HG02678 (cell line): ENCODE measurements at regions not wholly inside any gene's neighbourhood (a gene's known extent, or its start where the extent isn't known, plus 50 kb on each side); places are given as distances from the start of the nearest gene placed in this dataset.
"Not testable (repeated sequence)": the region's sequence is repeated elsewhere in the genome, so short reads cannot be mapped to it uniquely, and the experiment has no call there.

Source experiments
- ATAC-seq: cut with Tn5 transposase; IDR thresholded peaks from one replicate; pipeline ENCODE4 v1.9.1; 2021; ENCODE audit warnings: mild to moderate bottlenecking, moderate library complexity; ENCODE audit not compliant: unreplicated experiment

DNA sequence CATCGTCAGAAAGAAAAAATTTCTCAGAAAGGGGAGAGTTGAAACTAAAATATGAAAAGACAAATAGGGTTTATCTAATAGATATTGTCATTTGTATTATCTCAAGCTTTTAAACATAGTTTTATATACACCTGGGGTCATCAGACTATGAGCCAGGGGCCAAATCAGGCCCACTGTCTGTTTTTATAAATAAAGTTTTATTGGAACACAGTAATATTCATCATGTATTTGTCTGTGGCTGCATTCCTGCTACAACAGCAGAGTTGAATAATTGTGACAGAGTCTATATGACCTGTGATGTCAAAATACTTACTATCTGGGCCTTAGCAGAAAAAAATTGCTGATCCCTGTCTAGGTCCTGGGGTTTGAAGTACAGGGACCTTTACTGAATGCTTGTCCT is 120.5 kb upstream of the RUNX1 start:
- no peak for ATAC-seq

DNA sequence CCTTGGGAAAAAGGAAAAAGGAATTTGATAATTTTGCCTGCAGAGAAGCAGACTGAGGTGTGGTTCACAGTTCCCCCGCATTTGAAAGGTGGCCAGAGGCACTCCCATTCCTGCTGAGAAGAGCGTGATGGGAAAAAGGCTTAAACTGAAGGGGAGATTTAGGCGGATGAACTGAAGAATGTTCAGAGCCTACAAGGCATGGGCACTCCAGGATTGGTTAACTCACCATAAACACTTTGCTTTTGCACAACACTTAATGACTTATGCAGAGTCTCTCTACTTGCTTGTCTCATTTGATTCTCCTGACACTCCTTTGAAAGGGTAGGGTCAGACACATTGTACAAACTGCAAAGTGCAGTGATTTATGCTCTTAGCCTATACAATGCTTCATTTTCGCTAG is 119.6 kb upstream of the RUNX1 start:
- no peak for ATAC-seq

DNA sequence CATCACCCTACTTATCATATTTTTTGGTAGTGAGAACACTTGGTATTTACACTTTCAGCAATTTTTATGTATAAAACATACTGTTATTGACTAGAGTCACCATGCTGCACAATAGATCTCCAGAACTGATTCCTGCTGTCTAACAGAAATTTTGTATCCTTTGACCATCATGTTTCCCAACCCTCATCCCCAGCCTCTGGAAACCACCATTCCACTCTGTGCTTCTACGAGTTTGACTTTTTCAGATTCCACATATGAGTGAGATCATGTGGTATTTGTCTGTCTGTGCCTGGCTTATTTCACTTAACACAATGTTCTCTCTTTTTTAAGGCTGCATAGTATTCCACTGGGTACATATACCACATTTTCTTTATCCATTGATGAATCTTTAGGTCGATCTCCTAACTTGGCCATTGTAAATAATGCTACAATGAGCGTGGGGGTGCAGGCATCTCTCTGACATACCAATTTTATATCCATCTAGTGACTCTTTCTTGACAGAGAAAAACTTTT is 115.9 kb upstream of the RUNX1 start:
- no peak for ATAC-seq

DNA sequence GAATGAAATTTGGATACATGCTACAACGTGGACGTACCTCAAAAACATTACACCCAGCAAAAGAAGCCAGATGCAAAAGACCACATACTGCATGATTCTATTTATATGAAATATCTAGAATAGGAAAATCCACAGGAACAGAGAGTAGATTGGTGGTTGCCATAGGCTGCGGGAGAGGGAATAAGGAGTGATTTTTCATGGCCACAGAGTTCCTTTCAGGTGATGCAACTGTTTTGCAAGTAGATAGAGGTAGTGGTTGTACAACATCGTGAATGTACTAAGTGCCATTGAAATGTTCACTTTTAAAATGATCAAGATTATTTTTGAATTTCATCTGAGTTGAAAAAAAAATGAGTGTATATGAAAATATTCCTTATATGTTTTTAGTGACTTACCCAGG is 115.3 kb upstream of the RUNX1 start:
- no peak for ATAC-seq

DNA sequence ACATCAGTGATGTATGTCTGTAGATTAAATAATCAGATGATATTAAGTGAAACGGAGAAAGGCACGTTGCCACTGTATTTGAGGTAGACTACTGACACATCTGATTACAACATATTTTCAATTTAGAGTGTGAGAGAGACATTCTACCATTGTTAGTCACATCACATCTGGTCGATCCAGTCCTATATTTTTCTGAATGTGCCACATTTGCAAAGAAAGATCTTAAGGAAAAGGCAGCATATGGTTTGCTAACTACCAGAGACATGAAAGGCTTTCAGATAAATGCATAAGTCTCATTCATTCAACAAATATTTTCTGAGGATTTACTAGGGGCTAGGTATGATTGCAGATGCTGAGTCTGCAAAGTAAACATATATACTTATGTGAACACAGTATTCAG is 114.3 kb upstream of the RUNX1 start:
- ATAC-seq = no peak

DNA sequence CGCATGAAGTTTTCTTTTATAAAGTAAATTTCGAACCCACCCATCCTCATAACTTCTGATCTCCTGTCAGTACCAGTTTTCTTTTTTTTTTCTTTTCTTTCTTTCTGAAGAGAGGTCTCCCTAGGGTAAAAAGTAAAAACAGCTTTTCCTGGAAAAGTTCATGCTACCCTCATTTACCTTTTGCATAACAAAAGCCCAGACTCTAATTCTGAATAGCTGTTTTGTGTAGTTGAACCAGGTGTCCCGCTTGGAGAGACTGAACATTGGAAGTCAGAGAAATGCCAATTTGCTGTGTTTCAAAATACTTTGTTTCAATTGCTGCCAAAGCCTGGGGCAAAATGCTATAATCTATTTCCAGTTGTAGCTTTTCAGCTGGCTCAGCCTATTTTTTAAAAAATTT is 113.7 kb upstream of the RUNX1 start:
- no peak for ATAC-seq

DNA sequence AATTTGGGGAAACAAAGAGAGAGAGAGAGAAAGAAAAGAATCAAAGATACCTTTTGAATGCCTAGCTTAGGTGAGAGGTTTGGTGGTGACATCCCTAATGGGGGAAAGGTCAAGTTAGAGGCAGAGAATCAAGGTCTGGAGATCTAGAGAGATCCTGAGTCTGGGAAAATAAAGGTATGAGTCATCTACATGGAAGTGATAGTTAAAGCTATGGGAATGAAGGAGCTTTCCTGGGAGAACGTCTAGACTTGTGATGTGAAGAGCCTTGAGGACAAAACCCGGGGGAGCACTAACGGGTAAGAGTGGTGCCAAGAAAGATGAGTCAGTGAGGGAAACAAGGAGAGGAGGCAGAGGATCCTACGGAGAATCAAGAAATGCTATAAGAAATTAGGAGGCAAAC is 110.8 kb upstream of the RUNX1 start:
- ATAC-seq = no peak

DNA sequence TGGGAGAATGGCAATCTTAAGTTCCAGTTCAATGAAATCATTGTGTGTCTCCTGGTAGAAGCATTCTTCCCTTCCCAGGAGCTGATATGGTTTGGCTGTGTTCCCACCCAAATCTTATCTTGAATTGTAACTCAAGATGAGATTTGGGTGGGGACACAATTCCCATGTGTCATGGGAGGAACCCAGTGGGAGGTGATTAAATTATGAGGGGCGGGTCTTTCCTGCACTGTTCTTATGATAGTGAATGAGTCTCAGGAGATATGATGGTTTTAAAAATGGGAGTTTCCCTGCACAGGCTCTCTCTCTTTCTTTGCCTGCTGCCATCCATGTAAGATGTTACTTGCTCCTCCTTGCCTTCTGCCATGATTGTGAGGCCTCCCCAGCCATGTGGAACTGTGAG is 108.3 kb upstream of the RUNX1 start:
- not testable (repeated sequence) for ATAC-seq

DNA sequence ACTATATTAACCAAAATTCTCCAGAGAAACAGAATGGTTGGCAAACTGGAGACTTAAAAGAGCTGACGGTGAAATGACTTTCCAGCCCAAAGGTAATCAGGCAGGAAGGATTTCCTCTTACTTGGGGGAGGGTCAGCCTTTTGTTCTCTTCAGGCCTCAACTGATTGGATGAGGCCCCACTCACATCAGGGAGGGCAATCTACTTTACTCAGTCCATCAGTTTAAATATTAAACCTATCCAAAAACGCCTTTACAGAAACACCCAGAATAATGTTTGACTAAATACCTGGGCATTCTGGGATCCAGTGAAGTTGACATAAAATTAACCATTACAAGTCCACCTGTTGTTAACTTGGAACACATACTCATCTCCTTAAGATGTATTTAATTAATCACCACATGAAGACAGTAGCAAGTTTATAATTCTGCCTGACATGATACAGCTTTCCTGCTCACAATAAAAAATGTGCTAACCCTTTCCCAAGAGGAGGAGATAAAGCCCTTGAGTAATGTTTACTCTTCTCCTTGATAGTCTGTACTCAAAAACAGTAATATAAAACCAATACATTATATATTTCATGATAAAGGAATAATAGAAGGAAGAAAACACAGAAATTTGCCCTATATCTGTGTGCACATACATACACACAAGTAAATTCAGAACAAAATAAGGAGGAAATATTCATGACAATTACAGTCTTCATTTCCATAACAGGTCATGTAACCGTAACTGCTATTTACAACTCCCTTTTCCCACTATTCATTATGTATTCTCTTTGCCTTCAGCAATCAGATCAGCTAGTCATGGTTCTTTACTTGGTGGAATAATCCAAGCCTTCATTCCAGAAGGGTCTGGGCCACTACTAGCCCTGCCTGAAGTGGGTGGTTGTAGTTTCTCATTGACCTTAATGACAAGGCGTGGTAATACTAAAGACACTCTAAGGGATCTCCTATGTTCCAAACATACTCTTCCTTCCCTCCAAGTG is 107.5 kb upstream of the RUNX1 start:
- ATAC-seq = no peak

DNA sequence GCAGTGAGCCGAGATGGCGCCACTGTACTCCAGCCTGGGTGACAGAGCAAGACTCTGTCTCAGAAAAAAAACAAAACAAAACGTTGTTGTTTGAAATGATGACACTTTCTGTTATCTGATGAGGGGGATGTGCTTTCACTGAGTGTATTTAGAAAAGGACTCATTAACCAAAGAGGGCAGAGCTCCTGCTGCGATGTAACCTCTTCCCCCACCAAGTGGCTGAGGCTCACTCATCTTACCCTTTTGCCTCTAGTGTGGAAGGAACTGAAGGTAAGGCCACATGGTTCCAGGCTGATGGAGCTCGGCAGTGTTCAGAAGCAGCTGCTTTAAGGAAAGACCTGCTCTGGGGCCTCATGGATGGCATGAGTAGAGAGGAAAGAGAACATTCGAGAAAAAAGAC is 105.7 kb upstream of the RUNX1 start:
- no peak for ATAC-seq

DNA sequence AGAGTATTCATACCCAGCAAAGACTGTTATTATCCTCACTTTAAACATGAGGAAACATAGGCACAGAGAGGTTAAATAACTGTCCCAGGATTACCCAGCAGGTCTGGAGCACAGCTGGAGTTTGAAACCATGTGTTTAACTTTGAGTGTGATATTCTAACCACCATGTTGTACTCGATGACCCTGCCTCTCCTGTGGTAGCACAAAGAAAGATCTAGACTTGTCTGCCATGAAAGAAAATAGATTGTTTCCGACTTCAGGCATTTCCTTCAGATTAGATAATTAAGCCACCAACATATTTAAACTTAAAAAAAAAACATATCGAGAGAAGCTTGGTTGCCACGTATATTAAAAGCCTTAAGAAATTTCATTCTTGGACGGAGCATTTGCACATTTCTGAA is 104.6 kb upstream of the RUNX1 start:
- ATAC-seq = no peak

DNA sequence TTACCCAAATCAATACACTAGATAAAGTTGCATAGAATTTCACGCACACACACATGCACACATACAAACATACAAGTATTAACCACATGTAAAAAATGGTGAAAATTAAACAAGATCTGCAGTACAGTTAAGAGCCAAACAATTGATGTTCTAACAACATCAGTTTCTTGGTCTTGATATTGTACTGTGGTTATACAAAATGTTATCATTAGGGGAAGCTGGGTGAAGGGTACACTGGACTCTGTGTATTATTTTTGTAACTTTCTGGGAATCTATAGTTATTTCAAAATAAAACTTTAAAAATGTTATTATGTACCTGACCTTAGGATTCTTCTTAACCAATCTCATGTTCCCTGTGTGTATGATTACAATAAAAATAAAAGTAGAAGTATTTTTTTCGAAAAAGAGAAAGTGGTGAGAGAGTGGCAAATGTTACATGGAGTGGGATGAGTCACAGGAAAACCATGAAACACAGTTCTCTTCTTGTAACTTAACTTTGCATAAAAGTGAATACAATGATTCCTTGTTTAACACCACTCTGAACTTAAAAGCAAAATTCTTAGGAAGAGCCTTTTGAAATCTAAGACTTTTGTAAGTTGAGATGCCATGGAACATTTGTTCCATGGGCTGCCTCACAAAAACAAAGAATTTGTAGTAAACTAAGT is 101.6 kb upstream of the RUNX1 start:
- no peak for ATAC-seq

DNA sequence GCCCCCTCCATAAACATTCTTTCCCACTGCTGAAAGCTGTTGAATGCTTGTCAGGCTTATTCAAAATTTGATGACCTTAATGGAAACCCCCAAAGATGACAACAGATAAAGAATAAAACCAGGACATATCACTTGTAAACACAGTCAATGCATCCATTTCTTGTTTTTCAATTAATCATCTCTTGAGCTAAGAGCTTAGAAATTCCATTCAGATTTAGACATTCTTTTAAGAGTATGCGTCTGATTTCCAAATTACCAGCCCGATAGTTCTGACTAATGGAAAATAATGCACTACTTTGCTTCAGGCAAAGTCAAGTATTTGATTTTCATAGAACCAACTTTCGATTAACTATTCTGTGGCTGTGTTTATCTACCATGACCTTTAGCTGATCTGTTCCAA is 100.6 kb upstream of the RUNX1 start:
- ATAC-seq = no peak

DNA sequence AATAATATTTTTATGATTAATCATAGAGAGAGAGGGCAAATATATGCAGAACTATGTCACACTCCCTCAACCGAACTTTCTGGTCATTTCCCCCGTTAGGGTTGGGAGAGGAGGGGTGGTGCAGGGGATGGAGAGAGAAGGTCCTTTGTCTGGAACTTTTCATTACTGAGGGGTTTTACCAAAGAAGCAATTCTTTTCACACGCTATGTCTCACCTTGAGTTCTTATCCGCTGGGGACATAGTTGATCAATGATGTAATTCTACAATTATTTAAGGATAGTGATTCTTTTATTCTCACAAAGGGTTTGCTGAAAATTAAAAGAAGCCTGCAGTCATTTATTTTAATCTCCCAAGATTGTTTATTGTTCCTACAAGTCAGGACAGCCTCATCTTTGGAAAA is 98.3 kb upstream of the RUNX1 start:
- no peak for ATAC-seq

DNA sequence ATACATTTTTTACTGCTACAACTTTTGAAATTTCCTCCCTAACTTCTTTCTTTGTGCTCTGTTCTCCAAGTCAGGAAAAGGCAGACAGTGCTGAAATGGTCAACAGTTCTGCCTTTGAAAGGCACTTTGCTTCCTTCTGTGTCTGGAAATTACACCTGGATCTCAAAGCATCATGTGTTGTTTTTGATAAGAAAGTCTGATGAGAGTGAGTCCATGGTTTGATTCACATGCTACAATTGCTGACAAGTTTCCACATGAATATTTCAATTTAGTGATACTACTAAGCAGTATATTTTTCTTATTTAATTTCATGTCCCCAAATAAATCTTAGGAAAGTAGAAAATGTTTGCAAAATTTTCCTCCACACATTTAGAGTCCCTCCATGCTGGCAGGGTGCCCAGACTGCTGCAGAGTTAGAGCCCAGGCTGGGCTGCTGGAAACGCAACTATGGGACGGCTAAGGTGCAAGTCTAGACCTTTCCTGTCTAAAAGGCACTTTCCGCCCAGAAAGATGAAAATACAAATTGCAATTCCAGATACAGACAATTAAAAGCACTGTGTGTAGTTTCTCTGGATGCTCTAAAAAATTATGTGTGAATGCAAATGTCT is 96.6 kb upstream of the RUNX1 start:
- no peak for ATAC-seq

DNA sequence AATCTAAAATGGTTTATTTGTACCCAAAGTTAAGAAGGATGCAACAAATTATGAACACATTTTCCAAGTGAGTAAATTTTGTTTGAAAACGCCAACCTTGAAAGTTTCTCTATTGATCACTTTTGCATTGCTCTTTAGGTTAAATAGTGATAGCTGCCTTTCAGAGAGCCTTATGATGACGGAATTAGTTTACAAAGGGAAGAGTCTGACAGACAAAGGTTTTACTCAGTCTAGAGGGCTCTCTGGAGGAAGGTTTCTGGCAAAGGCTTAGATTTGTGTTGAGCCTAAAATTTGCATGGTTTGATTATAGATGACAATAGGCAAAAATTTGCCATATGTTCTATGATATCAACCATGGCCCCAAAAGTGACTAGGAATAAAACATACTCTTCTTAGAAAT is 95.9 kb upstream of the RUNX1 start:
- ATAC-seq = no peak

DNA sequence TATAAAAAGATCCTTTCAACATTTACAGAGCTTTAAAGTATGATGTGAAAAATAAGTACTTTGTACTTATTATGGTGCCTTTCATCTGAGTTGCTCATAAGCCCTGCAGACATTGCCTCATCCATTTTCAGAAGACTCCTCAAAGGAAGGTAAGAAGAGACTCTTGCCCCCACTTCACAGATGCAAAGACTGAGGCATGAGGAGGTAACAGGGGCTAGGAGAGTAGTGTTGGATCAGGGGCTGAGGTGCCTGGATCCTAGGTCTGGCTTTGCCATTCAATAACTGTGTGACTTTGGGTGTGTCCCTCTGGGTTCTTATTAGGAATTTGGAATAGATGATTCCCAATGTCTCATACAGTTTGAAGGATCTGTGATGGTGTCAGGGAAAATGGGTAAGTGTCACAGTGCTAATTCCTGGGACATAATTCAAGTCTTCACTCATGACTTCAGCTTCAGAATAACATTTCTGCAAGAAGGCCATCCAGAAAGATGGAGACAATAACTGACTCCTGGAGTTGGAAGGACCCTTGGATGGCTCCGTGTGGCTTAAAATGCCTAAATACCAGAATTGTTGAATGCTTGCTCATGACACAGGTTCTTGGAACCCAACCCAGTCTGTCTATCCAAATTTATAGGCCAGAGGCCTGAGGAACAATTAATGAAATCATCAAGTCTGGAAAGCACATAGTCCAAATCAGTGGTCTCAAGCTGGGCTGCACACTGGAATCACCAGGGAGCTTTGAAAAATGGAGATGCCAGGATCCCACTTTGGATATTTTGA is 93.1 kb upstream of the RUNX1 start:
- no peak for ATAC-seq

DNA sequence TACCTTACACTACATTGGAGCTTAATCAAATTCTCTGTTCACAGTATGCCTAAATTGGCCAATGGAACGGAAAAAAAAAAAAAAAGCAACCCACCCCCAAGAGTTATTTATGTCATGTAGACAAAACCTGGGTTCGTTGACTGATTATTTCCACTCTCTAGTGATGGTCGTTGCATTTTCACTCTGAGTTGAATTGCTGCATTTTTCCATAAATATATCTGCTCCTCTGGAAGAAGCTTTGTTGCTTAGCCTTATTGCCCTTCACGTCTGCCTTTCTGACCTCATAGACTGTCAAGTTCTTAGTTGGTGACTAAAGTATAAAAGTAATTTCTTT is 90.2 kb upstream of the RUNX1 start:
- no peak for ATAC-seq

DNA sequence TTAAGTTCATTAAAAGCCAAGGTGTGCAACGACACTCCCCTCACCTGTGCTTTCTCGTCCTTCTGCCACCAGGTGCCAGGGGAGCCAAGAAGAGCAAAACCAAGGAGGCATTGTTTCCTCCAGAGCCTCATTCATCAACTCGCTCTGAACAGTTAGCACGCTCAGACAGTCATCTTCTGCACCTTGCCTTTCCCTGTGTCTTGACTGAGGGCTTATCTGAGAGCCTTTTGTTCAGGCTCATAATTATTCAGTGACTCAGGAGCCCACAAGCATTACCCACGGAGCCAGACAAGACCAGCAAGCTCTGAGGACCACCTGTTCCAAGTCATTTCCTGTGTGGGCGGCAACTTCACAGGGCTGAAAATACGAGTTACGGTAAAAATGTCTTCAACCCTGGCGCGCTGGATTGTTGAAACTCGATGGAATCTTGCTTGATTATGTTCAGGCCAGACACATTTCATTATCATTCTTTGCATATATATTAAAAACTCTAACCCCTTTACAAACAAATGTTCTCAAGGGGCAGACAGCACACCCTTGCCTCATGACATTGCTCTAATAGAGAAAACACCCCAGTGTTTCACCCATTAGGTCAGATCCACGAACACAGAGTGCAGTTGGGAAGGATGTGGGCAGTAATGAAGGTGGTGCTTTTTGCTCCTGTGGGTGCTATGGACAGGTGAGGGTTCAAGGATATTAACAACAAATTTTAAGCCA is 89.7 kb upstream of the RUNX1 start:
- ATAC-seq = no peak

DNA sequence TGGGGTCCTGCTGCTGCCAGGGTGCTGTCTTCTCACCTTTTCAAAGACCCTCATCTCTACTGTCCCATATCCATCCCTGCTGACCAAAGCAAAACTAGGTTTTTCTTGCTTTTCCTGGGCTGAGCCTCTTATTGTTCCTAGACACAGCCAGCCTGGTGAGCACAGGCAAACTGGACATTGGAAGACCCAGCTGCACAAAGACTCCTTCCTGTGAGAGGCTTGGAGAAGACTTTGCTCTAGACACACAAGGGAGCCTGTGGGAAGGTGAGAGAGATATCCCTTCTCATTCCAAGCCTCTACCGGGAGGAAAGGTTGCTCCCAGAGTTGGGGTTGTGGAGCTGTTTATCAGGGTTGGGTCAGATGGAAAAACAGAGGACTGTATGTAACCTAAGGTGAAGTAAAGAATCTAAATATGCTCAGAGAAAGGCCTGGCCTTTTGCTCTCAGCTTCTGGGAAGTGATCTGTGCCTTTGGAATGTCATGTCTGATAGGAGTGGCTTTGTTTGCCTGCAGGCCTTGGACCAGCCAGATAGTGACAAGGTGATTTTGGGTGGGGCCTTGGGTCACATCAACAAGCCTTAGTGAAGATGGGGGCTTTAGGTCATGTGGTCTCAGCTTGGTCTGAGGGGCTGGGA is 87.6 kb upstream of the RUNX1 start:
- no peak for ATAC-seq
